GM19452 (cell line): ENCODE measurements at regions not wholly inside any gene's neighbourhood (a gene's known extent, or its start where the extent isn't known, plus 50 kb on each side); places are given as distances from the start of the nearest gene placed in this dataset.
"Not testable (repeated sequence)": the region's sequence is repeated elsewhere in the genome, so short reads cannot be mapped to it uniquely, and the experiment has no call there.

Source experiments
- ATAC-seq: cut with Tn5 transposase; IDR thresholded peaks from one replicate; pipeline ENCODE4 v1.9.1; 2021; ENCODE audit not compliant: unreplicated experiment

- no peak for ATAC-seq
These were observed 147.7 kb downstream of the COG6 start for GRCh38 chr13:39803156-39803555.

GRCh38 chr13:39803851-39804250 is 148.4 kb downstream of the COG6 start:
- no peak for ATAC-seq

- ATAC-seq = no peak
These were observed 149.1 kb downstream of the COG6 start for GRCh38 chr13:39804332-39805210.

GRCh38 chr13:39809466-39809865 is 154.0 kb downstream of the COG6 start:
- ATAC-seq = no peak

GRCh38 chr13:39810091-39810877 is 154.8 kb downstream of the COG6 start:
- ATAC-seq = no peak

GRCh38 chr13:39811051-39811450 is 155.6 kb downstream of the COG6 start:
- no peak for ATAC-seq

GRCh38 chr13:39811696-39812095 is 156.2 kb downstream of the COG6 start:
- no peak for ATAC-seq

GRCh38 chr13:39815345-39816111 is 160.1 kb downstream of the COG6 start:
- no peak for ATAC-seq

- ATAC-seq = no peak
These were observed 161.5 kb downstream of the COG6 start for GRCh38 chr13:39816936-39817335.

GRCh38 chr13:39818953-39819352 is 163.5 kb downstream of the COG6 start:
- ATAC-seq = no peak

- ATAC-seq = no peak
These were observed 165.1 kb downstream of the COG6 start for GRCh38 chr13:39820606-39821005.

GRCh38 chr13:39821977-39822376 is 166.5 kb downstream of the COG6 start:
- no peak for ATAC-seq

- ATAC-seq = no peak
These were observed 167.0 kb downstream of the COG6 start for GRCh38 chr13:39822437-39822836.

GRCh38 chr13:39823063-39823713 is 167.7 kb downstream of the COG6 start:
- no peak for ATAC-seq

GRCh38 chr13:39825886-39826285 is 170.4 kb downstream of the COG6 start:
- no peak for ATAC-seq

- ATAC-seq = no peak
These were observed 179.8 kb downstream of the COG6 start for GRCh38 chr13:39835253-39835652.

GRCh38 chr13:39836038-39836437 is 180.6 kb downstream of the COG6 start:
- ATAC-seq = no peak

- ATAC-seq = not testable (repeated sequence)
These were observed 182.4 kb downstream of the COG6 start for GRCh38 chr13:39837866-39838265.

GRCh38 chr13:39840201-39840600 is 184.7 kb downstream of the COG6 start:
- no peak for ATAC-seq

GRCh38 chr13:39847336-39847735 is 191.9 kb downstream of the COG6 start:
- ATAC-seq = no peak

- ATAC-seq = no peak
These were observed 199.8 kb downstream of the COG6 start for GRCh38 chr13:39855236-39855635.
